ENCODE measurements at regions not wholly inside any gene's neighbourhood (a gene's known extent, or its start where the extent isn't known, plus 50 kb on each side); places are given as distances from the start of the nearest gene placed in this dataset.

GRCh38 chr9:85156652-85157051, 487.1 kb downstream of the NTRK2 start:
- CTCF ChIA-PET, result no interaction called here
- TF ChIP-seq, protein P1, sequence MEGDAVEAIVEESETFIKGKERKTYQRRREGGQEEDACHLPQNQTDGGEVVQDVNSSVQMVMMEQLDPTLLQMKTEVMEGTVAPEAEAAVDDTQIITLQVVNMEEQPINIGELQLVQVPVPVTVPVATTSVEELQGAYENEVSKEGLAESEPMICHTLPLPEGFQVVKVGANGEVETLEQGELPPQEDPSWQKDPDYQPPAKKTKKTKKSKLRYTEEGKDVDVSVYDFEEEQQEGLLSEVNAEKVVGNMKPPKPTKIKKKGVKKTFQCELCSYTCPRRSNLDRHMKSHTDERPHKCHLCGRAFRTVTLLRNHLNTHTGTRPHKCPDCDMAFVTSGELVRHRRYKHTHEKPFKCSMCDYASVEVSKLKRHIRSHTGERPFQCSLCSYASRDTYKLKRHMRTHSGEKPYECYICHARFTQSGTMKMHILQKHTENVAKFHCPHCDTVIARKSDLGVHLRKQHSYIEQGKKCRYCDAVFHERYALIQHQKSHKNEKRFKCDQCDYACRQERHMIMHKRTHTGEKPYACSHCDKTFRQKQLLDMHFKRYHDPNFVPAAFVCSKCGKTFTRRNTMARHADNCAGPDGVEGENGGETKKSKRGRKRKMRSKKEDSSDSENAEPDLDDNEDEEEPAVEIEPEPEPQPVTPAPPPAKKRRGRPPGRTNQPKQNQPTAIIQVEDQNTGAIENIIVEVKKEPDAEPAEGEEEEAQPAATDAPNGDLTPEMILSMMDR (IDR thresholded peaks at IDR 0.05; ENCODE audit: unreplicated experiment), result no peak
- no peak for DNase-seq (ENCODE audit: unreplicated experiment)
- H3K4me1 Mint-ChIP-seq (ENCODE audit: insufficient read depth, unreplicated experiment), result peaks cover 7% of the 10 kb centered on the region
- H3K4me3 Mint-ChIP-seq (ENCODE audit: unreplicated experiment), result no peak overlapping the region
- BruUV-seq (replicated peaks), result no TSS peak
- H3K27me3 Mint-ChIP-seq (ENCODE audit: insufficient read depth, unreplicated experiment), result no peaks in the 10 kb centered on the region
- POLR2A ChIA-PET, result no interaction called here
- no peaks in the 10 kb centered on the region for H3K36me3 Mint-ChIP-seq (ENCODE audit: insufficient read depth, unreplicated experiment)
- H3K9me3 Mint-ChIP-seq (ENCODE audit: unreplicated experiment), result no peaks in the 10 kb centered on the region
- intact Hi-C loops (cut with micrococcal nuclease), result no loop called here
- H3K27ac Mint-ChIP-seq (ENCODE audit: low read depth, unreplicated experiment), result no peak overlapping the region

- no TSS peak for BruUV-seq (replicated peaks)
- Mint-ChIP-seq H3K27me3 (ENCODE audit: insufficient read depth, unreplicated experiment) (no peaks in the 10 kb centered on the region), H3K4me1 (ENCODE audit: insufficient read depth, unreplicated experiment) (peaks cover 7% of the 10 kb centered on the region), H3K4me3 (ENCODE audit: unreplicated experiment) (no peak overlapping the region), H3K27ac (ENCODE audit: low read depth, unreplicated experiment) (no peak overlapping the region), H3K36me3 (ENCODE audit: insufficient read depth, unreplicated experiment) (no peaks in the 10 kb centered on the region), H3K9me3 (ENCODE audit: unreplicated experiment) (no peaks in the 10 kb centered on the region)
- TF ChIP-seq, protein P1 (IDR thresholded peaks at IDR 0.05; ENCODE audit: unreplicated experiment), result no peak
- intact Hi-C loops (cut with micrococcal nuclease), result no loop called here
- ChIA-PET POLR2A (no interaction called here), CTCF (interaction anchor here (0.6 to 1.6 kb wide), 3 partner anchors 9 to 12 kb away, joined by 4 to 5 read pairs (median 5); no protein-coding TSS in a partner anchor)
- no peak for DNase-seq (ENCODE audit: unreplicated experiment)
Observed at GRCh38 chr9:85155352-85155751, 485.8 kb downstream of the NTRK2 start.

GRCh38 chr9:85151741-85152140, 482.2 kb downstream of the NTRK2 start:
- TF ChIP-seq, protein P1 (IDR thresholded peaks at IDR 0.05; ENCODE audit: unreplicated experiment), result no peak

GRCh38 chr9:85151162-85151561, 481.6 kb downstream of the NTRK2 start:
- Mint-ChIP-seq H3K4me3 (ENCODE audit: unreplicated experiment) (no peak overlapping the region), H3K36me3 (ENCODE audit: insufficient read depth, unreplicated experiment) (no peaks in the 10 kb centered on the region)
- intact Hi-C loops (cut with micrococcal nuclease), result no loop called here

More at GRCh38 chr9:85151741-85152140, 482.2 kb downstream of the NTRK2 start:
- CTCF ChIA-PET, result interaction anchor here (0.9 to 2.1 kb wide), 4 partner anchors 8 to 453 kb away, joined by 3 to 8 read pairs (median 6); no protein-coding TSS in a partner anchor
- Mint-ChIP-seq H3K27me3 (ENCODE audit: insufficient read depth, unreplicated experiment) (no peaks in the 10 kb centered on the region), H3K9me3 (ENCODE audit: unreplicated experiment) (no peaks in the 10 kb centered on the region), H3K4me3 (ENCODE audit: unreplicated experiment) (no peak overlapping the region), H3K4me1 (ENCODE audit: insufficient read depth, unreplicated experiment) (no peaks in the 10 kb centered on the region), H3K27ac (ENCODE audit: low read depth, unreplicated experiment) (no peak overlapping the region), H3K36me3 (ENCODE audit: insufficient read depth, unreplicated experiment) (no peaks in the 10 kb centered on the region)
- BruUV-seq (replicated peaks), result no TSS peak
- no peak for DNase-seq (ENCODE audit: unreplicated experiment)
- intact Hi-C loops (cut with micrococcal nuclease), result no loop called here
- POLR2A ChIA-PET, result interaction anchor here (1.0 kb wide), 1 partner anchor 13 kb away, joined by 3 read pairs; no protein-coding TSS in a partner anchor

More at GRCh38 chr9:85151162-85151561, 481.6 kb downstream of the NTRK2 start:
- Mint-ChIP-seq H3K27ac (ENCODE audit: low read depth, unreplicated experiment) (no peak overlapping the region), H3K9me3 (ENCODE audit: unreplicated experiment) (no peaks in the 10 kb centered on the region), H3K27me3 (ENCODE audit: insufficient read depth, unreplicated experiment) (no peaks in the 10 kb centered on the region), H3K4me1 (ENCODE audit: insufficient read depth, unreplicated experiment) (no peaks in the 10 kb centered on the region)
- TF ChIP-seq, protein P1 (IDR thresholded peaks at IDR 0.05; ENCODE audit: unreplicated experiment), result no peak
- no TSS peak for BruUV-seq (replicated peaks)
- POLR2A ChIA-PET, result no interaction called here
- DNase-seq (ENCODE audit: unreplicated experiment), result no peak
- CTCF ChIA-PET, result interaction anchor here (0.9 to 2.1 kb wide), 5 partner anchors 8 to 452 kb away, joined by 3 to 8 read pairs (median 4); no protein-coding TSS in a partner anchor

All from MCF 10A (cell line).